IPS-18c (cell line): ENCODE measurements at regions not wholly inside any gene's neighbourhood (a gene's known extent, or its start where the extent isn't known, plus 50 kb on each side); places are given as distances from the start of the nearest gene placed in this dataset.

Experiments used
- H3K4me3 ChIP-seq: 2 replicates; pipeline ENCODE4 v1.7.0; 2013; ENCODE audit warnings: low read depth, mild to moderate bottlenecking, low read length, moderate library complexity; ENCODE audit not compliant: insufficient read depth
- H3K9me3 ChIP-seq: one replicate; pipeline ENCODE4 v1.6.1; 2013; ENCODE audit warnings: mild to moderate bottlenecking, low read length, moderate library complexity; ENCODE audit not compliant: control insufficient read depth, insufficient read depth

DNA sequence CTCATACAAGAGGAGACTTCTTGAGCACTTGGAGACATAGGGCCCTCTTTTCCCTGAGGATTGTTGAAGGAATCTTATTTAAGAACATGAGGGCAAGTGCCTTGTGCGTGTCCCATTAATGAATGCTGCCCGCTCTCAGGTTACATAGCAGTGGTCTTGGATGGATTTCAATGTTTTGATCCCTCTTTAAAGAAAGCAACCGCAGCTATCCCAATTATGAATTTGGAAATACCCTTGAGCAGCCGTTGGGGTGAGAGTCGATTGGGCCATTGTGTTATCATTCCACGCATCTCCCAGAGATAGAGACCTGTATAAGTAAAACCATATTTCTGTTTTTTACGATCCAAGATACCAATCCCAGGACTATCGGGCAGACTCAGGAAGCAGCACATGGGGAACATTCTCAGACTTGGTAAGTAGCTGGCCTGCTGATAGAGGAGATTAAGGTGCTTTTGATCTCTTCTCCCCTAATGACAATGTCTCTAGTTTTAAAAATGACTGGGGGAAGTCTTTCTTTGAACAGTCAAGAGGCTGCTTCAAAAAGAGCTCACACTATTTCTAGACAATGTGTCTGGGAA lies 145.3 kb downstream of the MACROH2A1 start:
- no peak overlapping the region for H3K4me3 ChIP-seq
- H3K9me3 ChIP-seq, result peaks cover 2% of the 10 kb centered on the region

DNA sequence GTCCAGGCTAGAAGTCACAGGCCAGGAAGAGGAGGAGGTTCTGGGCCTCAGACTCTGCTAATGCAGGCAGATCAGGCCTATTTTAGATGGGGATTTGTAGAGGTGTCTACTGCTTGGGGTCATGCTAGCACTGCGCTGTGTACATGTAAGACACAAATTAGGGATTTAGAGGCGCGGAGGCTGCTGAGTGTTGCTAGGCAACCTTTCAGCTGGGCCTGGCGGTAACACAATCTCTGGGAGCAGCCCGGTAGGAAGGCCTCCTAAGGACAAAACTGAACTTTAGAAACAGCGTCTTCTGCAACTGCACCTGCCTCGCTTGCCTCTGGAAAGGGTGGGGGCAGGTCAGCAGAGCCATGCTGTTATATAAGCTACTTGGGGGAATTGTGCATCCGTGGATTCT lies 147.9 kb downstream of the MACROH2A1 start:
- Histone ChIP-seq H3K4me3 (no peak overlapping the region), H3K9me3 (peaks cover 2% of the 10 kb centered on the region)

DNA sequence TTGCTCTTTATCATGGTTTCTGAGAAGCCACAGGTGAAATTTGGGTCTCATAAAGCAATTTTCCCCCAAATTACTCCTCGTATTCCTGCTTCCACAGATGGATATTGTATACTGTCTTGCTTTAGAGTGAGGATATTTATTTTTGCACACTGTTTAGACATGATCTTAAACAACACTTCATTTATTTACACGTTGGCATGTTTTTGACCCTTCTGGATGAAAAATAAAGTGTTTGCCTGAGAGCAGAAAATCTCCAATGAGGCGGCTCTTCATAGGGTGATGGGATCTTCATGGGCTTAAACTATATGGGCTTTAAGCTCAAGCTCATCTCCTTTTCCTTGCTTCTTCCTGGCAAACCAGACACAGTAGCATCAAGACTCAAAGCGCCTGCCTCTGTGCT lies 148.4 kb downstream of the MACROH2A1 start:
- H3K9me3 ChIP-seq, result peaks cover 2% of the 10 kb centered on the region
- no peak overlapping the region for H3K4me3 ChIP-seq

DNA sequence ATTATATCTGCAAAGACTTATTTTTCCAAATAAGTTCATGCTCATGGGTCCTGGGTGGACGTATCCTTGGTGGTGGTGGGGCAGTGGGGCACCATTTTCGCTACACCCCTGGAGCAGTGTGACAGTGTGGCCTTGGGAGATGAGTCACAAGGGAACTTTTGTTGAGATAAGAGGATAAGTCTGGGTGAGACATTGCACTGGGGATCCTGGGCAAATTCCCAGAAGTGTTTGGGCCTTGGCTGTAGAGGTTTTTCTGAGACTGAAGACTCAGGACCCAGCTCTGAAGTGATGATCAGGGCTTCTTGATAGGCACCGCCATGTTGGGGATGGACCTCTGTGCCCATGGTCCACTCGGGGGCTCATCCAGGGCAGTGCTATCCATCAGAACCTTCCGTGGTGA lies 149.4 kb downstream of the MACROH2A1 start:
- no peak overlapping the region for H3K4me3 ChIP-seq
- H3K9me3 ChIP-seq, result peaks cover 2% of the 10 kb centered on the region

DNA sequence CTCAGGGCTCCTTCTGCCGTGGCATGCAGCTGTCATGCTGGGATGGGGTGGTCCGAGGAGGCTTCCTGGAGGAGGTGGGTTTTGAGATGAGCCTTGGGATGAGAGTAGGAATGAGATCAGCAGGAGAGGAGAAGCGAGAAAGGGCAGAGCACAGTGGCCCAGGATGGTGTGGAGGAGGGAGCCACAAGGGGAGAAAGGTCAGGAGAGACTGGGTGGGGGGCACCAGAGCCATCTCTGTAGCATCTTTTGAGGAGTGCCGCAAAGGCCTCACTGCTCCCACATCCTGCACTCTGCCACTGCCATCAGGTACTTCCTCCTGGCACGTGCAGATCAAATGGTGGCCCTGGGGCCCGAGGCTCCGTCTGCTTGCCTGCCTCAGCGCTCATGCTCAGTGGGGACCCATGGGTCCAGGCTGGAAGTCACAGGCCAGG lies 150.2 kb downstream of the MACROH2A1 start:
- Histone ChIP-seq H3K4me3 (no peak overlapping the region), H3K9me3 (peaks cover 2% of the 10 kb centered on the region)

DNA sequence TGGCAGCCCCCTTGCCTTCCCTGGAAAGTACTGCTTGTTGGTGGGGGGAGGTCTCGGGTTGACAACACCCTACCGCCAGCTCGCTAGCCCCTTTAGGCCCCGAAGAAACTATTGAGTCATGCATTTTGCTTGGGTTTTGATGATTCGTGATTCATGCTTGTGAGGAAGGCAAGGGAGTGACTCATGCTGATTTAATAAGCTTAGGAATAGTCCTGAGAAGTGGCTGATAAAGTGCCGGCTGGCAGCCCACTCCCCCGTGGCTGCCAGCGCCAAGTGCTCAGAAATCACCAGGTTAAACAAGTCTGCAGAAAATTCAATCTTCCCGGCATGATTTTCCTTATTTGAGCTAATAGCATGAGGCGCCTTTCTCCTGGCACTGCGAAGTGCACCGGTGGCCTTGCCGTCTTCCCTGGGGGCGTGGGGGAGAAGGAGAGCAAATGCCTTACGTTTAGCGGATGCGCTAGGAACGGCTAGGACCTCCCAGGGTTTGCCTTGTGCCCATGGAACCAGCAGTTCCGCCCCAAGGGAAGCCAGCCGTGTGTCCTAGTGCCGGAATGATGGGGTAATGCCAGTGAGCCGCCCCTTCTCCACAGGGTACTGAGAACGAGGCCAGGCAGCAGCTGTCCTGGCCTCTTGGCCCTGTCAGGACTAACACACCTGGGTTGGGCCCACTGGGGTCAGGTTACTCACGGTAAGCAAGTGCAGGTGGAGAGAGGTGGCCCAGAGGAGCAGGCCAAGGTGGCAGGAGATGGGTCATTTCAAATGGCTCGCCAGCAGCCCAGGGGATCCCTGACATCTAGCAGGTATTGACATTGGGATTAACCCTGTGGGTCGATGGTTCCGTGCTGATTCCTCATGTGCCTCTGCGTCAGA lies 151.9 kb downstream of the MACROH2A1 start:
- H3K4me3 ChIP-seq, result no peak overlapping the region
- peaks cover 2% of the 10 kb centered on the region for H3K9me3 ChIP-seq

DNA sequence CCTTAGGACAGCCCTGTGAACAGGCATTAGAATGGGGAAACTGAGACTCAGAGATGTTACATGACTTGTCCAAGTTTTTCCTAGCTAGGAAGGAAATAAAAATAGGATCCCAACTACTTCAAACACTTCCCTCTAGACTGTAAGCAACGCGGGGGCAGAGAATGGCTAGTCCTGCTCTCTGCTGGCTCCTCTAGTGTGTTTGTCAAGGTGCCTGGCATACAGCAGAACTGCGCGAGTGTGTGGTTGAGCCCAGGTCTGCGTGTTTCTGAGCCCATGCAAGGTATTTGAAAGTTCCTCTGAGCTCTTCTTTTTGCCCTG lies 152.5 kb downstream of the MACROH2A1 start:
- peaks cover 2% of the 10 kb centered on the region for H3K9me3 ChIP-seq
- H3K4me3 ChIP-seq, result no peak overlapping the region

DNA sequence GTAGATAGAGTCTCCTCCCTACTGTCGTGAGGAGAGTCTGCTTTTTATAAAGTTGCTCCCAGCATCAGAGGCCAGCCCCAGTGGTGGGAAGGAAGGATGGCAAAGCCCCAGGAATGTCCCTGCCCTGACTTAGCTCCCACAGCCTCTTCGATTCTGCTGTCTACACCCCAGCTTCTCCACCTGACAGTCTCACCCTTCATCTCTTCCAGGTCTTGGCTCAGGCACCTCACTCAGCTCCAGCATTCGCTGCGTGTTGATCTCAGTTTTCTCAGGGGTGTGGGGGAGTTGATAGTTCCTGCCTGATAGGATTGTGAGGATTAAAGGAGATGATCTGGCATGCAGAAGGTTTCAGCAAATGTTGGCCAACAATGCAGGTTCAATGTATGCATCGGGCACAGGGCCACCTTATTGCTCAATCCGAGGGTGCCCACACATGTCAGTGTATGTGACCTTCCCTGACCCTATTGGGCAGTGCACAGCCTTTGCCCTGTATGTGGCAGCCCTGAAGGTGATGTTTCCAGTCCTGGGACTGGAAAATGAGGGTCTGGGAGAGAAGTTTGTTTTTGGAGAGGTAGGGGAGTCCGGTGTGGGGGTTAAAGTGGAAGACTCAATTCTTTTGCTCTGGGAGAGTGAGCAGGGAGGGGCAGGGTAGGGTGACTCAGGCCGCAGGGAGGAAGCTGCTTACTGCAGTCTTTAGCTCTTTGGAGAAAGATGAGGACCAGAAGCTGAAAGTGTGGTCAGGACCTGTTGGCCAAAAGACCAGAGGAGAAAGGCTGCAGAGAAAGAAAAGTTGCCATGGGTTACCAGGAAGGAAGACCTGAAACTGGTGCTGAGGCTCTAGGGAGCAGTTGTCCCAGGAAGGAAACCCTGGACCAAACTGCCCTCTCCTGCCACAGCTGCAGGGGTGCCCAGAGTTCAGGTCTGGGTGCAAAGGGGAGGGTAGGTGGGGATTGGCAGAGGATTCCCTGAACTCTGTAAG lies 153.2 kb downstream of the MACROH2A1 start:
- Histone ChIP-seq H3K4me3 (no peak overlapping the region), H3K9me3 (peaks cover 2% of the 10 kb centered on the region)

DNA sequence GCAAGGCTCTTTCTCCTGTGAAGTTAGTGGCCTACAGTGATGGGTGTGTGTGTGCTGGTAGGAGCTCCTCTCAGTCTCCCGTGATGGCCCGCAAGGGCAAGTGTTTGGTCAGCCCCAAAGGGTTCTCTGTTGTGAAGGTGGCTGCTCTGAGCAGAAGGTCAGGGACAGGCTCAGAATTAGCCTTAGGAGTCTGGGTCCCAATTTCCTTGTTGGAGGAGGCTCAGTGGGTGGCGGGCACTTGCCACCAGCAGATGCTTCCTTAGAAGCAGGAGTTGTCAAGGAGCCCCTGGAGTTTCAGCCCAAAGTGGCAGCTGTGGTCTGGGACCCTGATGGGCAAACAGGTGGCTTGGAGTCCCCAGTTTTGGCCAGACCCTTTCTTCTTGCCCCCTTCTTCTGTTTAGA lies 154.4 kb downstream of the MACROH2A1 start:
- Histone ChIP-seq H3K9me3 (peaks cover 2% of the 10 kb centered on the region), H3K4me3 (no peak overlapping the region)

DNA sequence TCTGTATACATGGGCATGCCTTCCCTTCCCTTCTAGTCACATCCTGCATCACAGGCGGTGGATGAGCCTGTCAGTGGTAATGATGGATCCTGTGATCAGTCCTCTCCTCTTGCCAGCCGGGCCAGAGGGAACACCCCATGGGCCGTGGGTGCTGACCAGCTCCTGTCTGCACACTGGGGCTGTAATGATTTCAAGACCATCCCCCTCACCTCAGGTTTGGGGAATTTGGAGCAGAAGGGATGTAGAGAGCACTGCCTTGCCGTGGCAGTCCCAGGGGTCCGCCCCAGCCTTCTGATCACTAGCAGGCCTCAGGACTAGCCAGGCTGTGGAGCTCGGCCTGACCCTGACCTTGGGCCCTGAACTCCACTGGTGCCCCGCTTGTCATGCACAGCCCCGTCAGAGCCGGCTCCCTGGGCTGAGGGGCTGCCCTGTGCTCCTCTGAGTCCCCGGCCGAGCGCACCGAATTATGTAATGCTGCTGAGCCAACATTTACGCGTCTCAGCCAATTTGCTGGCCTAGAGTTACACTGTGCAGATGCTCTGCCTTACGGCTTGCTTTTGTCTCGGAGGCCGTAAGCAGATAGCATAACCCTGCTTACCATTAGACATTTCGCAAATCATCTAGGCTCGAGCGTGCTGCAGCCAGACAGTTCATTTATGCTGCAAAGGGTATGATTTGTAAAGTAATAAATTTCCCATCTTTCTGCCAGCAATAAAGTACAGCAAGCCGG lies 155.3 kb downstream of the MACROH2A1 start:
- Histone ChIP-seq H3K9me3 (no peaks in the 10 kb centered on the region), H3K4me3 (no peak overlapping the region)

DNA sequence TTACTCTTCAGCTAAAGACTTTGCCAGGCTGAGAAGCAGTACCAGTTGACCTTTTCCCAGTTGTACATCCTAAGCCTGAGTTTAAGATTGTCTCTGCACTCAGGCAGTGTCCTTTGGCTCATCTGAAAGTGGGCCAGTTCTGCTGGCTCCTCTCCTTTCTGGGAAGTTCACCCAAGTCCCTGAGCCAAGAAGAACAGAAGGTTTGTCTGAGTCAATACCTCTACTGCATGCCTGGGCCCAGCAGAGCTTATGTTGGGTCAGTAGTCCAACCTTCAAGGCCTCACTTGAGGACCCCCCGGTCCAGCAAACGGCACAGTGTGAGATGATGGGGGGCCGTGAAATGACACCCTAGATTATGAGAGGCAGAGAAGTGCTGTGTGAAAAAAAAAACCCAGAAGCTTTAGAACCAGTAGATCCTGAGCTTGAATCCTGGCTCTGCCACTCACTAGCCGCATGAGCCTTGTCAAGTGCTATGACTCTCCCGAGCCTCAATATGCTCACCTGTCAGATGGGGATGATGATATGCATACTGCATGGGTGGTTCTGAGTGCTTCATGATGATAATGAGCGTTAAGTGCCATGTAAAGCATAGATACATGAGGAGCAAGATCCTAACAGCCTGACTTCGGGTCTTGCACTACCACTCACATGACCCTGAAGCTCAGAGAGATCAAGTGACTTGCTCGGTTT lies 156.0 kb downstream of the MACROH2A1 start:
- Histone ChIP-seq H3K9me3 (no peaks in the 10 kb centered on the region), H3K4me3 (no peak overlapping the region)

DNA sequence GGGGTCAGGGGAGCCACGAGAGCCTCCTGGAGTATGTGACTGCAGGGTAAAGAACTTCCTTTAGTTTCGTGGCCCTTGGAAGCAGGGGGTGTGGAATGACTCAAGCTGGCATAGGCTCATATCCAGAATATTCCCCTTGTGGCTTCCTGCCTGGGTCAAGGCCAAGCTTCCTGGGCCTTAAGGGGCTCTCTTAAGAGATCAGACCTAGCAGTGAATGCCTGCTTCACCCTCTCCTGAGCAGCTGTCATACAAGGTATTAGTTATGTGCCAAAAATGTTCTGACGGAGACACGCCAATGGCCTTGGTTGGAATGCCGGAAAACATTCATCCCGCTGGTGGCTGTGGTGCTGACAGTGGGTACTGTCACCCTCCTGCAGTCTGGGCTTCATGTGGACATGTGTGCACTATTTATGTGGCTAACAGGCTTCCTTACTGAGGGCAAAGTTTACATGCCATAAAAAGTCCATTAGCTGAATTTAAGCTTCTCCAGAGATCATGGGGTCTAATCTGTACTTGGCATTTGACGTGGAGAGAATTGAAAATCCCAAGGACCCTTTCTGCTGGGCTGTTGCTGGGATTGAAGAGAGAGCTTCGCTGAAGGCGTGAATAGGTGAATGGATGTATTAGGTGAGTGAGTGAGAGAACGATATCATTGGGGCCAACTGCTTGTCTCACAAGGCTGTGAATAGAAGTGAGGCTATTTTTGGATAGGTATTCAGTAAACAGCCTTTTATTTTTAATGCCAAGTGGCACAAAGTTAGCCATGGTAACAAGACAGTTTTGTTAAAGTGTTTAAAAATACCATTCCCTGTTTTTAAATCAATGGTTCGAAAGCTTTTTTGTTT lies 156.8 kb downstream of the MACROH2A1 start:
- H3K9me3 ChIP-seq, result no peaks in the 10 kb centered on the region
- H3K4me3 ChIP-seq, result no peak overlapping the region

DNA sequence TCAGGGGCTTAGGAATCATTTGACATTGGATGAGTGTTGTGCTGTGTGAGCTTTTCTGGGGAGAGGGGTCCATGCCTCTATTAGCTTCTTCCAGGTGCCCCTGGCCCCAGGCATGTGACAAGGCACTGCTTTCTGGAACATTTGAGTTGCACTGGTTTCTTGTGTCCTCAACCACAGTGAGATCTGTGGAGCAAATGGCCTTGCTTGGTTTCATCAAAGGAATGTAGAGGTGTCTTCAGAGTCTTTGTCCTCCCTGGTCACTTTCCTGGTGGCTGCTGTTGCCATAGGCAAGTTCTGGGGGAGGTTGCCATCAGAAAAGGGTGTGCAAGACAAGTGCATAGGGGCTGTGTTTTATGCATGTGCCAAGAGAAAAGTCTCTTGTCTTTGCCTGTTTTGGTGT lies 157.5 kb downstream of the MACROH2A1 start:
- H3K4me3 ChIP-seq, result no peak overlapping the region
- no peaks in the 10 kb centered on the region for H3K9me3 ChIP-seq

DNA sequence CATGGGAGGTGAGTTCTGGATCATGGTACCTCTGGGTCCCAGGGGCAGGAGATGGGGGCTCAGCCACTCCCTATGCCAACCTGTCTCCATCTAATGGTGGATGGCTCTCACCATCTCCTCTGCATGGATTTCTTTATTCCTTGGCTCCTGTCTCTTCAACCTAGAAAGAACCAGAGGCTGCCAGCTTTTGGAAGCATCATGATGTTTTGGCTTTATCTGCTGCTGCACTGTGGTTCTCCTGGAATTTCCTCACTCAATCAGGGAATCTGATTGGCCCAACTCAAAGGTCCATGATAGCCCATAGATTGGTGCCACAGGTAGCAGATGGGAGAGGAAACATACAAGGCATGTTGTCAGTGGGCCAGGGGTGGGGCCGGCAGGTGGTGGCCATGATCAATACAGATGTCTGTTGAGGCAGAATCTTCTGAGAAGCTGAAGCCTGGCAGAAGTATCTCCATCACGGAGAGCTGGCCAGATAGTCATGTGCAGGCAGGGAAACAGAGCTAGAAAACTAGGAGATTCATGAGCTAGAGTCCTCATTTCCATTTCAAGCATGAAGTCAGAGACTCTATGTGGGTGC lies 158.2 kb downstream of the MACROH2A1 start:
- Histone ChIP-seq H3K9me3 (no peaks in the 10 kb centered on the region), H3K4me3 (no peak overlapping the region)

DNA sequence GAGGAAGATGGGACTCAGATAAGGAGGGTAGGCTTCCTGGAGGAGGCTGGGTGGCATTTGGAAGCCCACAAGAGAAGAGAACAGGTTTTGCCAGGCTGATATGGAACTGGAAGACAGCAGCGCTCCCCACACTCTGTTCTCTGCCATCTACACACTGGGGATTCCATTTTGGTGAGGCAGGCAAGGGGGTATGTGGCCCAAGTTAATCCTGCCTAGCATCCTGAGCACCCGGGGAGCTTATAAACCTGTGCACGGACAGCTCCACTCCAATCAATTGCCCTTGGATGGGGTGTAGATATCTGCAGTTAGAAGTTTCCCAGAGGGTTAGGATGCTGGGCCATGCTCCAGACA lies 158.8 kb downstream of the MACROH2A1 start:
- Histone ChIP-seq H3K4me3 (no peak overlapping the region), H3K9me3 (no peaks in the 10 kb centered on the region)
